UCSD-AML1 (cell line): ENCODE measurements at regions not wholly inside any gene's neighbourhood (a gene's known extent, or its start where the extent isn't known, plus 50 kb on each side); places are given as distances from the start of the nearest gene placed in this dataset.
"Not testable (repeated sequence)": the region's sequence is repeated elsewhere in the genome, so short reads cannot be mapped to it uniquely, and the experiment has no call there.

Experiments
- DNase-seq: peaks from one replicate; lab custom pipeline; 2025; ENCODE audit not compliant: unreplicated experiment; lab: John Stamatoyannopoulos, UW

- no peak for DNase-seq
Observed at GRCh38 chr22:27594474-27595134, 207.0 kb downstream of the MN1 start.

GRCh38 chr22:27596133-27596870 is 205.3 kb downstream of the MN1 start:
- DNase-seq: no peak

GRCh38 chr22:27597703-27598444 is 203.7 kb downstream of the MN1 start:
- no peak for DNase-seq

DNA sequence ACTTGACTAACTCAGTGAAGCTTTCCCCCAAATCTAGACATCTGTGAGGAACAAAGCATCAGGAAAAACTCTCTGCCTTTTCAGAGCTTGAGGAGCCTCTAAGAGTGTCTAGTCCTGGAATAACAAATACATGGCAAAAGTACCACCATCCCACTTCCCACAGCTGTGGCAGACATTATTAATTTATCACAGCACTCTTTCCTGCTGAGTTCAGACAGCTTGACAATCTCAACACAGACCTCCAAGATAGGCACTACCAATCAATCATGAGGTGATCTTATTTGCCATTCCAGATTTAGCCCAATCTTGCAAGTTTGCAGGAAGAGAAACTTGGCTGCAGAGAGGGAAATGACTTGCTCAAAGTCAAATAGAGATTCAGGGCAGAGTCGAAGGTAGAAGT is 202.8 kb downstream of the MN1 start:
- no peak for DNase-seq

DNA sequence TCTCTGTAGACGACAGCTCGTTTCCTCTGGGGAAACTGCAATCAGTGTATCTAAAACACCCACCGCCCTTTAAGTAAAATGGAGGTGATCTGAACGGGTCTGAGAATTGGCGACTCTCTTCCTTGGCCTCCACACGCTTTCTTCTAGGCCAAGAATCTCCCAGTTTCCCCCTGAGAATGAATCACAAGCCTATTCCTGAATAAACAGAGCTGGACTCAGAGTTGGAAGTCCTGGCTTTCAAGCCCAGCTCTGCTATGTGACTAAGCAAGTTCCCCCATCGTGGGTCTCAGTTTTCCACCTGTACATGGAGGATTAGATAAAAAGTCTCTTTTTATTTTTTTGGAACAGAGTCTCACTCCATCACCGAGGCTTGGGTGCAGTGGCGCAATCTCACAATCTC is 200.4 kb downstream of the MN1 start:
- DNase-seq: no peak

DNA sequence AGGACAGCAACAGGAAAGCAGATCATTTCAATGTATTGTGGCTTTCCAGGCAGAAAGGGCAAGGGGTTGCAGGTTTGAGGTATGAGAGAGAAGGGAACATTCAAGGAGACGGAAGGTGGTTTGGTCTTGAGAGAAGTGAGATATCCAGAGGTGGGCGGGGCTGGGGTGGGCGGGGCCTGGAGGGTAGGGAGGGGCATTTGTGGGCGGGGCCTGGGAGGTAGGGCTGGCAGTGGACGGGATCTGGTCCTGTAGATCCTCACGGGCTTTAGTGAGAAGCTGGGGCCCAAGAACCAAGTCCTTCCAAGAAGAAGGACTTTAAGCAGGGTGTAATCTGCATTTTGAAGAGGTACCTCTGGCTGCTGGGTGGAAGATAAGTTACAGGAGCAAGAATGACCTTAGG is 199.2 kb downstream of the MN1 start:
- no peak for DNase-seq

DNA sequence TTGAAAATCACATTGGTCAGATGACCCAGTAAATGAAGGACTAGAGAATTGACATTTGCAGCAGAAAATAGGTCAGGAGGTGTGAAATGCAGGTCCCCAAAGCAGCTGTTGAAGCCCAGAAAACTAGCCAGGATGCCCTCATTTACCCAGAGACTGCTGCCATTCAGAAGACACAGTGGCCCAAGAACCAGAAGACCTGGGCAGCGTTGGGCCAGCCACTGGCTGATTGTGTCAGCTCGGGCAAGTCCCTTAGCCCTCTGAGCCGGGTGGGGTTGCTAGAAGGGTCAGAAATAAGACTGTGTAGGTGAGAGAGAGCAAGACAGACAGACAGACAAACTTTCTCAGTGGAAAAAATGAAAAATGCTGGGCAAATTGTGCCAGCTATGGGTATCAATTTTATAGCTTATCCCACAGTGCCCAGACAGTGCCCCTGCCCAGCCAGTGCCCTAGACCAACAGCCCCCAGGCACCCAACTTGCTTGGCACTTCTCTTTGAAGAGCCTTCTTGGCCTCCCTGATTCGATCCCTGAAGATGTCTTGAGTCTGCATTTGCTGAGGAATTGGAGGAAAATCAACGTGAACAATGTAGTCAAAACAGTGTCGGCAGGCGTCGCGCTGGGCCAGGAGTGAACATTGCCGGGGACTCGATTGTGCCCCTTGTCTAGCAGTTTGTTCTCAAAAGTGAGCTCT is 198.3 kb downstream of the MN1 start:
- no peak for DNase-seq

GRCh38 chr22:27603800-27604144 is 197.8 kb downstream of the MN1 start:
- DNase-seq: no peak

- no peak for DNase-seq
Observed at GRCh38 chr22:27605390-27605789, 196.2 kb downstream of the MN1 start.

- DNase-seq: not testable (repeated sequence)
Observed at GRCh38 chr22:27607750-27608149, 193.8 kb downstream of the MN1 start.

GRCh38 chr22:27609451-27609888 is 192.1 kb downstream of the MN1 start:
- DNase-seq: no peak

DNA sequence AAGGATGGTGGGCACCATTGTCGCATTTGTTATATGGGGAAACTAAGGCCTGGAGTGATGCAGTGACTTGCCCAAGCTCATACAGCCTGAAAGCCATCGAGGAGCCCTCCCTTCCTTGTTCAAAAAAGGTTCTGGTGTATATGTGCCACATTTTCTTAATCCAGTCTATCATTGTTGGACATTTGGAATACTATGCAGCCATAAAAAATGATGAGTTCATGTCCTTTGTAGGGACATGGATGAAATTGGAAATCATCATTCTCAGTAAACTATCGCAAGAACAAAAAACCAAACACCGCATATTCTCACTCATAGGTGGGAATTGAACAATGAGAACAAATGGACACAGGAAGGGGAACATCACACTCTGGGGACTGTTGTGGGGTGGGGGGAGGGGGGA is 191.4 kb downstream of the MN1 start:
- DNase-seq: not testable (repeated sequence)

GRCh38 chr22:27610863-27611786 is 190.4 kb downstream of the MN1 start:
- no peak for DNase-seq

DNA sequence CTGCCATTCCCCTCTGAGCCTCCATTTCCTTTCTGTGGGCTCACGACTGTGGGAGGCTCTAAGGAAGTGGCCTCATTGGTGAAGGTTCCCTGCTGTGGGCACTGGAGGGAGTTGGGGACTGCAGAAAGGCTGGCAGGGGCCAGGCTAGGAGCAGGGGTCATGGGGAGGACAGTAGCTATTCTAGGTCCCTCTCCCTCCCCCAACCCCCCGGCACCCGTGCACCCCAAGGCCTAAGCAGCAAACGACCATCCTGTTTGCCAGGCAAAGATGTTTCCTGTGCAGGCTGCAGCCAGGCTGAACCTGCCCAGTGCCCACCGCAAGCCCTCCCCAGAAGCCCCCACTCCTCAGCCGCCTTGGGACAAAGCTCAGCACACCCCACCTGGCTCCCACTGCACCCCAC is 189.4 kb downstream of the MN1 start:
- DNase-seq: peak; percentile 89

DNA sequence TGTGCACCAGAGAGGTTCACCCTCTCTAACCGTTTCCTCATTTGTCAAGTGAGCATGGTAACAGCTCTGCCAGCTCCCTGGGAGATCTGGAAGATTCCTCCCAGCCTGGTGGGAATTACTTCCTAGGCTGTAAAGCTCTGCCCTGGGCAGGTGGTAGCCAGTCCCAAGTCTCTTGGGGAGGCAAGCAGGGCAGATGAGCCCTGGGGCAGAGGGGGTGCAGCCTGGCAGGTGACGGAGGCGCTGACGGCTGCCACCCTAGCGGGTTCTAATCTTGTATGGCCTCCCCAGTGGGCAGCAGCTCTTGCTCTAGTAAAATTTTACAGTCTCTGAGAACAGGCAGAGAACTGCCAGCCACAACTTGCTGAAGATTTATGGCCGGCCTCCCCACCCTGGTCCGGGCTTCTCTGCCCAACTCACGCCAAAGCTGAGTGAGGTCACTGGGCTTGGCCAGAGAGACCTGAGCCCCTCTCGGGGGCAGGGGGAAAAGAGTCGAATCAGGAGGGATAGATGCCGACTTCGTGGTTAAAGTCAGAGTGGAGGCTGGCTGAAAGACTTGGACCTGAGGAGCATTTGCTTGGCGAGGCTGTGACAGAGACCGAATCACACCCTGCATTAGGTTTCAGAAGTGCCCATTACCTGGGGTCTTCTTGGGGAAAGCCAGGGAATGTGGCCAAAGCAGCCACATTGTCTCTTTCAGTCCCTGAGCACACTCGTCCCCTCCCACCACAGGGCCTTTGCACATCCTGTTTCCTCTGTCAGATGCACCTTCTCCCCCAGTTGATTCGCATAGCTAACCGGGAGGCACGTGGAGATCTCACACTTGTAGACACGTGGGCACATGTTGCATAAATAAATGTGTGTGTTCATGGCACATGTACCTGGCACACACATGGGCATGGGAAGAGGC is 188.2 kb downstream of the MN1 start:
- no peak for DNase-seq

DNA sequence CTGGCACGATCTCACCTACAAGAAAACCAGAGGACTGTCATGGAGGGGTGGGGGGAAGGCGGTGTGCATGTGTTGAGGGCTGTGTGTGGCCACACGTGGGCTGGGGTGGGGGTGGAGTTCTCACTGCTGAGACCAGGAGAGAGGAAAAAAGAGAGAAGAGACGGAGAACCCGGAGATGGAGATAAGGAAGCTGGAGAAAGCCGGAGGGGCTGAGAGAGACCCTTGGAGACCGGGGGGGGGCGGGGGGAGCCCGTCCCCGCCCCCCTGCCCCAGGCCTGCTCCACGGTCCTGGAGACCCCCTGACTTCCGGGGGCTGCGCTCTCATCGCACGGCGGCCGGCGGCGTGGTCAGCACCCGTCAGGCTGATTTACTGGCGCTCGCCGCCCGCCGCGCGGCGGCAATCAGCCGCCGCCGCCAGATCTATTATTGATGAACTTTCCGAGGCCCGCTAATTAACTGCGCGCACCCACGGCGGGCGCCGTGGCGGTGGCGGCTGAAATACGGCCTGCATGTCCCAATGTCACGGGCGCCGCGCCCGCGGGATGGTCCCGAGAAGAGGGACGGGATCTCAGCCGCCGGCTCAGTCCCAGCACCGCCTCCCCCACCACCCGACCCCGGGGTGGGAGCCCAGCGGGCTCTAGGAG is 187.4 kb downstream of the MN1 start:
- DNase-seq: no peak

DNA sequence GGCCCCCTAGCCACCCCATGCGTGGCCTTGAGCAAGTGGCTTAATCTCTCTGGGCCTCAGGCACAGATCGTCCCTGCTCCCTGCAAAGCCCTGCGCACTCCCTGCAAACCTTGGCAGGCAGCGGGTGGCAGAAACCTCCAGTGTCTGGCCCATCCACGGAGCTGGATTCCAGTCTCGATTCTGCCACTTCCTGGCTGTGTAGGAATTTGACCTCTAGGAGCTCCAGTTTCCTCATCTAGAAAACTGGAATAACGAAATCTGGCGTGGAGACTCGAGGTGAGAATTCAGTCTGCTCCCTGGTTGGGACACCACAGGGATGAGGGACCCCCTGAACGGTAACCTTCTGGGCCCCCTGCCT is 186.9 kb downstream of the MN1 start:
- no peak for DNase-seq

GRCh38 chr22:27615408-27615807 is 186.1 kb downstream of the MN1 start:
- no peak for DNase-seq

GRCh38 chr22:27616033-27616432 is 185.5 kb downstream of the MN1 start:
- DNase-seq: no peak
